Erythroblast (primary cell): ENCODE measurements at regions not wholly inside any gene's neighbourhood (a gene's known extent, or its start where the extent isn't known, plus 50 kb on each side); places are given as distances from the start of the nearest gene placed in this dataset.

Experiments
- GATA1 ChIP-seq: IDR thresholded peaks from 2 replicates; pipeline ENCODE4 v1.6.1; 2011; ENCODE audit warnings: low read depth, mild to moderate bottlenecking, control low read depth, low read length, moderate library complexity
- POLR2A ChIP-seq: IDR thresholded peaks from 2 replicates; pipeline ENCODE4 v1.6.1; 2011; ENCODE audit warnings: mild to moderate bottlenecking, low read length

GRCh38 chr13:76329004-76329403, 557.2 kb downstream of the KCTD12 start:
- TF ChIP-seq POLR2A, result no peak
- TF ChIP-seq GATA1, result no peak
